ENCODE measurements at regions not wholly inside any gene's neighbourhood (a gene's known extent, or its start where the extent isn't known, plus 50 kb on each side); places are given as distances from the start of the nearest gene placed in this dataset.

DNA sequence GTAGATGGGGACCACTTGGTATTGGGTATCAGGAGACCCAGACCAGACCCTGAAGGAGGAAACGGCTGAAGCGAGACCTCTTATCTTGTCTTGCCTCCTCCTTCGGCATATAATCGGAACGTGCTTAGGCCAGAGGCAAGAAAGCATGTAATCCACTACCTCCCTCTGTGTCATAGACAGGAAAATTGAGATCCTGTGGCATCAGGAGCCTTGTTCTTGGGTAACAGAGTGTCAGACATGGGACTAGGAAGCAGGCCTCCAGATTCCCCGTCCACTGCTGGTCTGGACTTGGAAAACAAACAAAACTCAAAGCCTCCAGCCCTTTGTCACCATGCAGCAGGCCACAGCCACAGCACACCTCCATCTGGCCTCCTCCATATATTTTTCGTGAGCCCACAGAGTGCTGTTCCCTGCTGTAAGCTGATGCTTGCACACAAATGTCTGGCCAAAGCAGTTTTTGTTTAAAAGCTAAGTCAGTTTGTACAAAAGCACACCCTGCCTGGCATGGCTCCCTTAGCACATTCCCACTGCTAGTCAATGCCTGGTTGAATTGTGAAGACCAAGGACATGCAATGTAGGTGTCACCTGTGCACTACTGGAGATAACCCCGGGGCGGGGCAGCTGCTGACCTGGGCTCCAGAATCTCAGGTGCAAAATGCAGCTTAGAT lies 510.9 kb downstream of the RPS24 start:
- H3K4me3 Mint-ChIP-seq (ENCODE audit: unreplicated experiment) = no peak overlapping the region
- H3K4me1 Mint-ChIP-seq (ENCODE audit: unreplicated experiment) = peaks cover 6% of the 10 kb centered on the region
- no peaks in the 10 kb centered on the region for H3K9me3 Mint-ChIP-seq (ENCODE audit: unreplicated experiment)
- peaks cover 9% of the 10 kb centered on the region for H3K36me3 Mint-ChIP-seq (ENCODE audit: low read depth, unreplicated experiment)
- no peak overlapping the region for H3K27ac Mint-ChIP-seq (ENCODE audit: unreplicated experiment)
- TF ChIP-seq, protein P1, sequence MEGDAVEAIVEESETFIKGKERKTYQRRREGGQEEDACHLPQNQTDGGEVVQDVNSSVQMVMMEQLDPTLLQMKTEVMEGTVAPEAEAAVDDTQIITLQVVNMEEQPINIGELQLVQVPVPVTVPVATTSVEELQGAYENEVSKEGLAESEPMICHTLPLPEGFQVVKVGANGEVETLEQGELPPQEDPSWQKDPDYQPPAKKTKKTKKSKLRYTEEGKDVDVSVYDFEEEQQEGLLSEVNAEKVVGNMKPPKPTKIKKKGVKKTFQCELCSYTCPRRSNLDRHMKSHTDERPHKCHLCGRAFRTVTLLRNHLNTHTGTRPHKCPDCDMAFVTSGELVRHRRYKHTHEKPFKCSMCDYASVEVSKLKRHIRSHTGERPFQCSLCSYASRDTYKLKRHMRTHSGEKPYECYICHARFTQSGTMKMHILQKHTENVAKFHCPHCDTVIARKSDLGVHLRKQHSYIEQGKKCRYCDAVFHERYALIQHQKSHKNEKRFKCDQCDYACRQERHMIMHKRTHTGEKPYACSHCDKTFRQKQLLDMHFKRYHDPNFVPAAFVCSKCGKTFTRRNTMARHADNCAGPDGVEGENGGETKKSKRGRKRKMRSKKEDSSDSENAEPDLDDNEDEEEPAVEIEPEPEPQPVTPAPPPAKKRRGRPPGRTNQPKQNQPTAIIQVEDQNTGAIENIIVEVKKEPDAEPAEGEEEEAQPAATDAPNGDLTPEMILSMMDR (IDR thresholded peaks at IDR 0.05; ENCODE audit: unreplicated experiment) = no peak
- H3K27me3 Mint-ChIP-seq (ENCODE audit: unreplicated experiment) = no peaks in the 10 kb centered on the region
- DNase-seq (ENCODE audit: low spot score) = no peak

DNA sequence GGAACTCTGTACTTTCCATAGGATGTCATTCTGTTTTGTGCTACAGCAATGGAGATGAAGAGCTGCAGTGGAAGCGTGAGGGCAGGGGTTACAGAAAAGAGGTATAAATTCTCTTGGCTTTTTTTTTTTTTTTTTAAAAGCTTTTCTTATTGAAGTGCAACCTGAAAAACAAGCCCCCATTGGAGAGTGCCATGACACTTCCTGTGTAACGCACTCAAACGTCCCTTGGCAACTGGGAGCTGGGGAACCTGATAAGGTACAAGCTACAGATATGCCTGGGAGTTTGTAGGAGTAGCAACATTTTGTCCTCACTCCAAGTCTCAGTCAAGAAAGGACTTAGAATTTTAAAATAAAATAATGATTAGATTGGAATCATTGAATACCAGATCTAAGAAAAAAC lies 512.1 kb downstream of the RPS24 start:
- peaks cover 9% of the 10 kb centered on the region for H3K36me3 Mint-ChIP-seq (ENCODE audit: low read depth, unreplicated experiment)
- no peaks in the 10 kb centered on the region for H3K27me3 Mint-ChIP-seq (ENCODE audit: unreplicated experiment)
- TF ChIP-seq, protein P1 (IDR thresholded peaks at IDR 0.05; ENCODE audit: unreplicated experiment) = no peak
- H3K4me3 Mint-ChIP-seq (ENCODE audit: unreplicated experiment) = no peak overlapping the region
- H3K4me1 Mint-ChIP-seq (ENCODE audit: unreplicated experiment) = peaks cover 6% of the 10 kb centered on the region
- H3K9me3 Mint-ChIP-seq (ENCODE audit: unreplicated experiment) = no peaks in the 10 kb centered on the region
- no peak for DNase-seq (ENCODE audit: low spot score)
- no peak overlapping the region for H3K27ac Mint-ChIP-seq (ENCODE audit: unreplicated experiment)

DNA sequence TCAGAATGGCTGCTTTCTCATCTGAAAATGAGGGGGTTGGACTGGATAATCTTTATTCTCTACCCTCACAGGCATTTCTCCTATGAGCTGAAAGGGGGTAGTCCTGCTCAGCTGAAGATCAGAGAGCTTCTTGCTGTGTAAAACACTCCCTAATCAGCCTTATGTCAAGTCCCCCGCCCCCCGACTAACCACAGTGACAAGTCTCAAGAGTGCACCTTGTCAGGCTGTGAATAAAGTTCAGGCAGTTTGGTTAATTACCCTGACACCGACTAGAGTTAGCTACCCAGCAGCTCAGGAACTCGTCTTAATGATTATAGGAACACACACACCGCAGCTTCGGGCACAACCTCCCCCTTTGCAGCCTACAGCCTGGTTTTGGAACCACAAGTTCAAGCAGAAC lies 513.7 kb downstream of the RPS24 start:
- H3K4me3 Mint-ChIP-seq (ENCODE audit: unreplicated experiment) = no peak overlapping the region
- no peaks in the 10 kb centered on the region for H3K27me3 Mint-ChIP-seq (ENCODE audit: unreplicated experiment)

DNA sequence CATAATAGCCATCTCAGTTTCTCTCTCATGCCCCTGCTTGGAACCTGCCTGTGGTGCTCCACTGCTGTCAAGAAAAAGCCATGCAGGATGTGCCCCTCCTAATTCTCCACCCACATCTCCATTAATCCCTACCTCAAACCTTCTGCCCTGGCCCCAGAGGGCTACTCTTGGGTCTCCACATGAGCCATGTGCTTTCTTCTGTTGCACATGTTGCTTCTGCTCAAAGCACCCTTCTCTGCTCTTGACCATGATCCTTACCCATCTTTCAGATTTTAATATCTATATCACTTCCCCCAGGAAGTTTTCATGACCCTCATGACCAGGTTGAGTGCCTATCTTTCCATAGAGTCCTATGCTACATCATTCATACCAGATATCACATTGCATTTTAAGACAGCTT lies 514.2 kb downstream of the RPS24 start:
- DNase-seq (ENCODE audit: low spot score) = no peak
- no peaks in the 10 kb centered on the region for H3K9me3 Mint-ChIP-seq (ENCODE audit: unreplicated experiment)
- H3K4me3 Mint-ChIP-seq (ENCODE audit: unreplicated experiment) = no peak overlapping the region
- H3K4me1 Mint-ChIP-seq (ENCODE audit: unreplicated experiment) = peaks cover 27% of the 10 kb centered on the region
- H3K36me3 Mint-ChIP-seq (ENCODE audit: low read depth, unreplicated experiment) = peaks cover 9% of the 10 kb centered on the region
- TF ChIP-seq, protein P1 (IDR thresholded peaks at IDR 0.05; ENCODE audit: unreplicated experiment) = no peak
- H3K27ac Mint-ChIP-seq (ENCODE audit: unreplicated experiment) = no peak overlapping the region
- no peaks in the 10 kb centered on the region for H3K27me3 Mint-ChIP-seq (ENCODE audit: unreplicated experiment)

More for the DNA sequence above, 513.7 kb downstream of the RPS24 start:
- H3K9me3 Mint-ChIP-seq (ENCODE audit: unreplicated experiment) = no peaks in the 10 kb centered on the region
- peaks cover 9% of the 10 kb centered on the region for H3K36me3 Mint-ChIP-seq (ENCODE audit: low read depth, unreplicated experiment)
- H3K4me1 Mint-ChIP-seq (ENCODE audit: unreplicated experiment) = peaks cover 22% of the 10 kb centered on the region
- no peak overlapping the region for H3K27ac Mint-ChIP-seq (ENCODE audit: unreplicated experiment)
- no peak for DNase-seq (ENCODE audit: low spot score)
- TF ChIP-seq, protein P1 (IDR thresholded peaks at IDR 0.05; ENCODE audit: unreplicated experiment) = no peak

DNA sequence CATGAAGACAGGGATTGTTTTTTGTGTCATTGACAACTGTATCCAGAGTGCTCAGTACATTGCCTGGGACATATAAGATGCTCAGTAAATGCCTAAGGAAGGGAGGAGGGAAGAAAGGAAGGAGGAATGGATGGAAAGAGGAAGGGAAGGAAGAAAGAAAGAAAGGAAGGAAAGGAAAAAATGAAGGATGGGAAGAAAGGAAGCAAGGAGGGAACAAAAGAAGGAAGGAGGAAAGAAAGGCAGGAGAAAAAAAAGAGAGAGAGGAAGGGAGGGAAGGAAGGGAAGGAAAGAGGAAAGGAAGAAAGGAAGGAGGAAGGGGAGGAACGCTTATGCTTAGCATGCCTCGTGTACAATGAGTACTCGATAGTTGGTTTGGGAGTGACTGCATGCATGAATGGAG lies 514.7 kb downstream of the RPS24 start:
- H3K36me3 Mint-ChIP-seq (ENCODE audit: low read depth, unreplicated experiment) = peaks cover 9% of the 10 kb centered on the region
- H3K4me1 Mint-ChIP-seq (ENCODE audit: unreplicated experiment) = peaks cover 27% of the 10 kb centered on the region
- no peaks in the 10 kb centered on the region for H3K9me3 Mint-ChIP-seq (ENCODE audit: unreplicated experiment)
- H3K4me3 Mint-ChIP-seq (ENCODE audit: unreplicated experiment) = no peak overlapping the region
- no peaks in the 10 kb centered on the region for H3K27me3 Mint-ChIP-seq (ENCODE audit: unreplicated experiment)
- TF ChIP-seq, protein P1 (IDR thresholded peaks at IDR 0.05; ENCODE audit: unreplicated experiment) = no peak
- no peak overlapping the region for H3K27ac Mint-ChIP-seq (ENCODE audit: unreplicated experiment)
- DNase-seq (ENCODE audit: low spot score) = no peak
